H1 (cell line): ENCODE measurements at regions not wholly inside any gene's neighbourhood (a gene's known extent, or its start where the extent isn't known, plus 50 kb on each side); places are given as distances from the start of the nearest gene placed in this dataset.

ENCODE experiments used
- PHF8 ChIP-seq: fragments of 200-600 bp; sonication (generic); conservative IDR thresholded peaks from 2 replicates; pipeline ENCODE4 v1.7.1; 2012; ENCODE audit warnings: low read depth, mild to moderate bottlenecking, inconsistent platforms, low read length, moderate library complexity
- POU5F1 ChIP-seq: IDR thresholded peaks from 2 replicates; pipeline ENCODE4 v1.6.1; 2011; ENCODE audit warnings: low read depth, mild to moderate bottlenecking, low read length, moderate library complexity

DNA sequence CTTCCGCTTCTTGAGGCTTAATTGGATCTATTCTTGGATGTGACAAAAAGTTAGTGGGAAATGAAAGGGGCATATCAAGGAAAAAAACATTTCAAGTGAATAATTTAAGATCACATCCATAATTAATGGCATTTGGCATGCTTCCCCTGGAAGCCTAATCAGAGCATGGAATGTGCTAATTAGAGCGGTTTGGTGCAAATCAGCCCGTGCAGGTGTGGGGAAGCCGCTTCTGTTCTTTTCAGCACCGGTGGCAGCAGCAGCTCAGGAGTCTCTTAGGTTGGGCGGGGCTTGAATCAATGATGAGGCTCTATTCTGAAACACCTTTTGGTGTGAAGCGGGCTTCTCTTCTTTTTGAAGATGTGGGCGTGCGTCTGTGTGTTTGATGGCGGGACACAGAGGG, 301.2 kb downstream of the LRFN2 start:
- TF ChIP-seq PHF8: no peak
- TF ChIP-seq POU5F1: no peak
